IPS DF 19.7 (cell line): ENCODE measurements at regions not wholly inside any gene's neighbourhood (a gene's known extent, or its start where the extent isn't known, plus 50 kb on each side); places are given as distances from the start of the nearest gene placed in this dataset.

Experiments
- DNase-seq: peaks from one replicate; pipeline ENCODE4 v3.0.0-alpha.2; 2013; ENCODE audit warnings: low read depth, low spot score

DNA sequence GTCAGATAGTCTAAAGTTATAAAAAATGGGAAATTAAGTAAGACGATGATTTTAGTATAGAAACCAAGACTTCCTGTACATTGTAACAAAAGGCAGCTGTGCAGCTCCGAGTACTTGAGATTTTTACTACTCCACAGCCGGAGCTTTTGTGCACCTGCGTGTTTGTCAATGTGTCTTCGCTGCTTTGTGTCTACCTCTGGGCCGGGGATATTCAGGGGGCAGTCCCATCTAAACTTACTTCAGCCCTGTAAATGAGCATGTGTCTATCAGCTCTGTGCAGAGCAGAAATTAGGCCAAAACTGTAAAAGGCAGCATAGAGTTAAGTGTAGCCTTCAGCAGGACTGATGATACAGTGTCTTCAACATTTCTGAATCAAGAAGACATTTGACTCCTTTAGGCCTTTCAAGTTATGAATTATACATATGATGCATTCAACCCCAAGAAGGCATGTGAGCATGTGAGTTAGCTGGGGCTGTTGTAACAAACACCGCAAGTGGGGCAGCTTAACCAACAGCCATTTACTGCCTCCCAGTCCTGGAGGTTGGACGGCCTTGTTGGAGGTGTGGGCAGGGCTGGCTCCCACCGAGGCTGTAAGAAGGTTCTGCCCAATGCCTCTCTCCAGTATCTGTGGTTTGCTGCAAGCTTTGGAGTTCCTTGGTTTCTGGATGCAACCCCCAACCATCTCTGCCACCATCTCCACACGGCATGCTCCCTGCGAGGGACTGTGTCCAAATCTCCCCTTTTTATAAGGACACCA lies 191.0 kb upstream of the IRS2 start:
- DNase-seq: no peak

- no peak for DNase-seq
Measured at GRCh38 chr13:109976206-109976997, 190.0 kb upstream of the IRS2 start.

DNA sequence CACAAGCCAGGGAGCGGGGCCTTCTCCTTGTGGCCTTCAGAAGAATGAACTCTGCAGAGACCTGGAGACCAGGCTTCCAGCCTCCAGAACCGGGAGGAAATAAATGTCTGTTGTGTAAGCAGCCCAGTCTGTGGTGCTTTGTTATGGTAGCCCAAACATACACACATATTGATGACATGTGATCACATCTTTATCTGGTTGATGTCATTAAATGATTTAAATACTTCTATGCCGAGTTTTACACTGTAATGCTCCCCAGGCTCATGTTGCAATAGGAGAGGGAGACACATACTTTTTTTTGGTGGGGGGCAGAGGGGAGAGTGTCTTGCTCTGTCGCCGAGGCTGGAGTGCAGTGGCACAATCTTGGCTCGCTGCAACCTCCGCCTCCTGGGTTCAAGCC lies 188.0 kb upstream of the IRS2 start:
- no peak for DNase-seq

DNA sequence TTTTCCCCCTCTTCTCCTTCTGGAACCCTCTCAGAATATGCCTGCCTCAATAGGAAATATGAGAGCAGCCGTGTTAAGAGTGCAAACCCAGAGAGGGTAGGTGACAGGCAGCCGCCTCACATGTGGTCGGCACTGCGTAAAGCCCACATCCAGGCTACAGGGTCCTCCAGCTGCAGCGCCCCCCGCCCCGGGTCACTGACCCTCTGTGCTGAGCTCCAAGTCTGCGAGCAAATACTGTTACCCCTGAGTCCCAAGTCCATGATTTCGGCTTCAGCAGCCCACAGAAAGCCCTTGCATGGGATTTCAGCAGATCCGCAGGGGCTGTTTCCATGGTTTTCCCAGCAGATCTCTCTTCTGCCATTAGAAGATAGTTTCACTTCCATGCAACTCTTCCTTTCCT lies 186.9 kb upstream of the IRS2 start:
- DNase-seq: no peak

GRCh38 chr13:109971456-109972090 lies 185.2 kb upstream of the IRS2 start:
- no peak for DNase-seq

DNA sequence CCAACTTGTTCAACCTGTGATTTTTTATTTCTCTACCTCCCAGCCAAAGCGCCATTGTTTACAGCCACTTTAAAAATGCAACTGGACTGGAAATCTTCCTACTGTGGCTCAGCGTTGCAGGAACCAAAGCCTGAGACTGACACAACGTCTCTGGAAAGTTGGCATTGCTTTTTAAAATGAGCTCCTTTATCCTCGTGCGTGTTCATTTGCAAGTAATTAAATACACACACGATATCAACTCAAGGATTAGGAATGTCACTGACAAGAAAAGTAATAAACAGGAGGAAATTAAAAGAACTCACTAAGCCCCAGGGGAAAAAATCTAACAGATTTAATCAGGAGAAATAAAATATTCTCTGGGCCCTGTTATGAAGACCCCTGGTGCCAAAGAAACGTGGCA lies 184.6 kb upstream of the IRS2 start:
- no peak for DNase-seq

DNA sequence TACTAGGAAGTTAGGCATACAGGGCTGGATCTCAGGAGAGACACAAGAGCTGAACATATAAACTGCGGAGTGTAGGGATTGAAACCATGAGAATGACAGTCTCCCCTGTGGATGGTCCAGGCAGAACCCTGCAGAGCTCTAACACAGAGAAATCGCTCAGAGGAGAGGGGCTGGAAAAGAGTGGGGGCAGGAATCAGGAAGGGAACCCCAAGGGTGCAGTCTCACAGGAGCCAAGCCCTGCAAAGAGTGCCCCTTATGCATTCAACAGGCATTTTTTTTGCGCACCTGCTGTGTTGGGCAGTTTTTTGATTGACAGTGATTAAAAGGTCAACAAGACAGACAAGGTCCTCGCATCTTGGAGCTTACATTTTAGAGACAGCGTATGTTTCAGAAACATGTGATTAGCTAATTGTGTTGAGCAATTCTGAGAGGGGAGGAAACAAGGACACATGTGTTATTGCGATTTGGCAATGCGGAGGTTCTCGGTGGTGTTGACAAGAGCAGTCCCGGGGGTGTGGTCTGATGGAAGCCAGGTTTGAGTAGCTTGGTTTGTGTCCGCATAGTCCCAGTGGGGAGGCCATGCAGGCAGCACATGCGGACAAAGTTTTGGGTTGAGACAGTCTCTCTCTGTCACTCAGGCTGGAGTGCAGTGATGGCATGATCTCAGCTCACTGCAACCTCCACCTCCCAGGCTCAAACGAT lies 182.6 kb upstream of the IRS2 start:
- no peak for DNase-seq

DNA sequence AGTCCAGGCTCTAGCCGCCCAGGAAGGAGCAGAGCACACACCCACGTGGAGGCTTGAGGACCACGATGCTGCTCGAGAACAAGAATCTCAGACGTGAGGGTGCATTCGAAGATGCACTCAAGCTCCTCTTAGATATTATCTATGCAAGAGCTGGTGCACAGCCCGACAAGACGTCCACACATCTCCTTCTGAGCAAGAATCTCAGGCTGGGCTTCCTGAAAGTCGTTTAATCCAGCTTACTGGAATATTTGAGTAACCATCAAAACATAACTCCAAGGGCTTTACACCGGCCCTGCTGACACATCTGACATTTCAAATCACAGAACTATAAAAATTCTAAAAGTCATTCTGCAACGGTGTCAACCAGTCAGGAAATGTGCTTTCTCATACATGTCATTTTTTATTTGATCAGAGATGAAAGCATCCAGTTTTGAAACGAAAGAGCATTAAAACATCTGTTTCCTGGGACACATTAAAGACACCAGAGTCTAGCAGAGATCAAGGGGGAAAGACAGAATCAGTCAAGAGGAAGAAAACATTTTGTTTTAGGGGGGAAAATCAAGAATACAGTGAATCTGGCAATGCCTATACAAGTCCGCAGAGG lies 177.7 kb upstream of the IRS2 start:
- DNase-seq: no peak

DNA sequence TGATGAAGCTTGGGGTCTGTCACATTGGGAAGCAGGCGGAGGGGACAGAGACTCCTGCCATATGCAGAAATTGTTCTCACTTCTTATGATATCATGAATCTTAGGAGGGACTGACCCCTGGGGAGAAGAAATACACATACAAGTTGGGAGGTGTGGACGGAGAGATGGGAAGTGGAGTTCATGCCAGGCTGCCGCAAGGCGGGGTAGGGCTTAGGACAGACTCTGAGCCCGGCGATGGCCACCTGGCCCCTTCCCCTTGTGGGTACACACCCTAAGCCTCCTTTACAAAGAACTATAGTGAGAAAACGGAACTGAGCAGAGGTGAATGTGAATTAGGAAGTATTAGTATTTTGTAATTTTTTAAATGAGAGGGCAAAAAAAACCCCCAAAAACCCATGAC lies 177.0 kb upstream of the IRS2 start:
- no peak for DNase-seq

- DNase-seq: no peak
Measured at GRCh38 chr13:109959903-109960302, 173.5 kb upstream of the IRS2 start.

- no peak for DNase-seq
Measured at GRCh38 chr13:109957875-109958274, 171.5 kb upstream of the IRS2 start.

DNA sequence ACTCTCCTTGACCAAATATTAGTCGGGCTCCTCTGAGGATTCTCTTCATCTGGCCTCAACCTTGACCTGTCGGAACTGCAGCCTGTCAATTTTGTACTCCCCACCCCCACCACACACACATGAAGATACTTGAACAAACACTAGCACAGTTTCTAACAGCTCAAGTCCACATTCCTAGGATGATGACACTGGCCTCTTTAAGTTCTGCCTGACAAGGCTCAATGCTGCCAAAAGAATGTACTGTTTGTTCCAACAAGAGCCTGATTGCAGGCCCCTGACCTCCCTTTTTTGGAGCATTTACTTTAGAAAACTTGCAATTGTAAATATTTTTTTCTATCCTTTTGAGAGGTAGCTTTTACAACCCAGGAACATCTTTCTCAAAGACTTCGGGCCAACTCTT lies 169.2 kb upstream of the IRS2 start:
- no peak for DNase-seq

- DNase-seq: no peak
Measured at GRCh38 chr13:109954441-109954840, 168.1 kb upstream of the IRS2 start.

DNA sequence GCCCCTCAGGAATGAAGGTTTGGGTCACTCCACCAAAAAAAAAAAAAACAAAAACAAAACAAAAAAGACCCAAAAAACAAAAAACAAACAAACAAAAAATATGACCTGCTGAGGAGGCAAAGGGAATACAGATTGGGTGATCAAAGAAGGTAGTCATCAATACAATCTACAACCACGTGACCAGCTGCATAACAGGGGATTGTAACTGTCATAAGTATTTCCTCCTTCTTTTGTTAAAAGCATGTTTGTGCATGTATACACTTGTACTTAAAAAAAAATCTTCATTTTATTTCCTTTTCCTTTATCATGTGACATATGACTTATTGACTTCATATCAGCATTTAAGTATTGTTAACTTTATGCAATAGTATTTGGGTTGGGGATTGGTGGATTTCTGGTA lies 165.1 kb upstream of the IRS2 start:
- no peak for DNase-seq

DNA sequence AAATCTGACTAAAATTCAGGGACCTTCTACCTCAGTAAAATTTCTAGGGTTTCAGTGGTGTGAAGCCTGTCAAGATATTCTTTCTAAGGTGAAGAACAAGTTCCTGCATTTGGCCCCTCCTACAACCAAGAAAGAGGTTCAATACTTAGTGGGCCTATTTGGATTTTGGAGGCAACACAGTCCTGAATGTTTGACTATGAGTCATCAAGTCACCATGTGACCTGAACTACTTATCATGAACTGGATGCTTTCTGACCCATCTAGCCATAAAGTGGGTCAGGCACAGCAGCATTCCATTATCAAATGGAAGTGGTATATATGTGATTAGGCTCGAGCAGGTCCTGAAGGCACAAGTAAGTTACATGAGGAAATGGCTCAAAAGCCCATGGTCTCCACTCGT lies 163.0 kb upstream of the IRS2 start:
- no peak for DNase-seq

DNA sequence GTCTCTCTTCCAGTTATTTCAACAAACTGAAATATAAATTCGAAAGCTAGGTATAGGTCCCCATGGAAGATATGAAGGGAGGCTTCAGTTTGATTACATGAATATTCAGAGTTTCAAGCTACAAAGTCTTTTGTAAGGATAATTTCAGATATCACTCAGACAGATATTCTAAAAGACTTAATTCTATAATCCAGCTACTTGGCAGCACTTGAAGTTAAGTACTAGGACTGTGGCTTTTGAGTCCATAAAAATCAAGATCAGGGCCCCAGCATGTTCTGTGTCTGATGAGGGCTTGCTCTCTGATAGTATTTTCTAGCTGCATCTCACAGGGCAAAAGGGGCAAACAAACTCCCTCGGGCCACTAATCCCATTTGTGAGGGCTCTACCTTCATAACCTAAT lies 160.6 kb upstream of the IRS2 start:
- DNase-seq: no peak

DNA sequence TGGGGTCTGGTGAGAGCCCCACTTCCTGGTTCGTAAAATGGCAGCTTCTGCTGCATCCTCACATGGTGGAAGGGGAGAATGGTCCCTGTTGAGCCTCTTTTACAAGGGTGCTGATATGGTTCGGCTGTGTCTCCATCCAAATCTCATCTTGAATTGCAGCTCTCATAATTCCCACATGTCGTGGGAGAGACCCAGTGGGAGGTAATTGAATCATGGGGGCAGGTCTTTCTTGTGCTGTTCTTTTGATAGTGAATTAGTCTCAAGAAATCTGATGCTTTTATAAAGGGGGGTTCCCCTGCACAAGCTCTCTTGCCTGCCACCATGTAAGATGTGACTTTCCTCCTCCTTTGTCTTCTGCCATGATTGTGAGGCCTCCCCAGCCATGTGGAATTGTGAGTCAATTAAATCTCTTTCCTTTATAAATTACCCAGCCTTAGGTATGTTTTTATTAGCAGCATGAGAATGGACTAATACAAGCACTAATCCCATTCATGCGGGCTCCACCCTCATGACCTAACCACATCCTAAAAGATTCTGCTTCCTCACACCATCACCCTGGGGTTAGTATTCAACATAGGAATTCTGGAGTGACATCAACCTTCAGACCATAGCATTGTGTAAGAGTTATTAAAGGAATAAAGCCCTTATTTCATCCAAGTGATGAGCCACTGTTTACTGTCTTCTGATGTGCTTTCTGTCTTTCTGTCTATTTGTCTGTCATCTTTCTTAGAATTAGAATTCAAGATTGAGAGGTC lies 159.0 kb upstream of the IRS2 start:
- no peak for DNase-seq

DNA sequence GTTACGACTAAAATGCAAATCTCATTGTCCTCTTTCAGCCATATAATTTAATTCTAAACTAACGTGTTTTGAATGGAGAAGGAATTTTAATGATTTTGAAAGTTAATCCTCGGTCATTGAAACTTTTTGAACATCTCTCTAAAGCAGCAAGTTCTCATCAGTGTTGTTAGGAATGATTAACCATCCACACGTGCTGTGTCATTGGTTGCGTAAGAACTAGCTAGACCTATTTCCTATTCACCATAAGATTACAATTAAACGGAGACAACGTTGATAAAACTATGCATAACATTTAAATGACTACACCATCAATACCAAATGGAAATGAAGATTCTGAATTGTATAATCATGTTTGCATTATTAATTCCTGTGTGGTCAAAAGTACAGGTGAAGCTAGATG lies 155.6 kb upstream of the IRS2 start:
- DNase-seq: no peak

- DNase-seq: no peak
Measured at GRCh38 chr13:109941221-109941620, 154.8 kb upstream of the IRS2 start.

GRCh38 chr13:109940637-109941036 lies 154.3 kb upstream of the IRS2 start:
- no peak for DNase-seq

GRCh38 chr13:109939838-109940237 lies 153.5 kb upstream of the IRS2 start:
- DNase-seq: no peak
